Urothelium cell line (cell line): ENCODE measurements at regions not wholly inside any gene's neighbourhood (a gene's known extent, or its start where the extent isn't known, plus 50 kb on each side); places are given as distances from the start of the nearest gene placed in this dataset.

Experiments used
- DNase-seq: peaks from one replicate; pipeline ENCODE4 v3.0.0; 2011; ENCODE audit warnings: low spot score, mixed read lengths
- FAIRE-seq: peaks from 2 replicates; lab custom pipeline; 2011; peaks lifted over from hg19 to GRCh38; lab: Jason Lieb, UNC

- DNase-seq (no peak), FAIRE-seq (no peak)
These were observed 59.6 kb upstream of the ZNF516 start for GRCh38 chr18:76554547-76555222.

- DNase-seq (no peak), FAIRE-seq (no peak)
These were observed 58.9 kb upstream of the ZNF516 start for GRCh38 chr18:76553715-76554546.

GRCh38 chr18:76548541-76548940 is 53.5 kb upstream of the ZNF516 start:
- FAIRE-seq: no peak
- DNase-seq: no peak

- no peak for FAIRE-seq
- no peak for DNase-seq
These were observed 52.3 kb upstream of the ZNF516 start for GRCh38 chr18:76547296-76547695.

- no peak for FAIRE-seq
- DNase-seq: no peak
These were observed 51.4 kb upstream of the ZNF516 start for GRCh38 chr18:76546436-76546835.

- no peak for DNase-seq
- FAIRE-seq: no peak
These were observed 51.0 kb upstream of the ZNF516 start for GRCh38 chr18:76546088-76546435.

GRCh38 chr18:76545433-76546087 is 50.5 kb upstream of the ZNF516 start:
- FAIRE-seq: no peak
- DNase-seq: no peak

GRCh38 chr18:76544511-76545345 is 49.7 kb upstream of the ZNF516 start:
- DNase-seq (no peak), FAIRE-seq (no peak)
